ENCODE measurements at regions not wholly inside any gene's neighbourhood (a gene's known extent, or its start where the extent isn't known, plus 50 kb on each side); places are given as distances from the start of the nearest gene placed in this dataset.

DNA sequence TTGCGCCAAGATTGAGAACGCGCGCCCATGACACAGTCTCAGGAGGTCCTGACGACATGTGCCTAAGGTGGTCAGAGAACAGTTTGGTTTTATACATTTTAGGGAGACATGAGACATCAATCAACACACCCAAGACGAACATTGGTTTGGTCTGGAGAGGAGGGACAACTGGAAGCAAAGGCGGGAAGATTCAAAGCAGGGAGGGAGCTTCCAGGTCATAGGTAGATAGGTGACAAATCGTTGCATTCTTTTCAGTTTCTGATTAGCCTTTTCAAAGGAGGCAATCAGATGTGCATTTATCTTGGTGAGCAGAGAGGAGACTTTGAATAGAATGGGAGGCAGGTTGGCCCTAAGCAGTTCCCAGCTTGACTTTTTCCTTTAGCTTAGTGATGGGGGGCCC lies 828.4 kb upstream of the DPPA4 start:
- no peak overlapping the region for H3K27ac ChIP-seq (ENCODE audit: low read depth, low read length)
- peak overlapping the region; percentile 30 for H3K4me3 ChIP-seq (ENCODE audit: low read length)
- no peaks in the 10 kb centered on the region for H3K27me3 ChIP-seq (ENCODE audit: control insufficient read depth, insufficient read depth, low read length, poor library complexity, severe bottlenecking)
- no peaks in the 10 kb centered on the region for H3K36me3 Mint-ChIP-seq (ENCODE audit: low read depth)
- H3K4me1 ChIP-seq (ENCODE audit: control insufficient read depth, insufficient read depth, low read length) = no peaks in the 10 kb centered on the region
- TF ChIP-seq, protein P1, sequence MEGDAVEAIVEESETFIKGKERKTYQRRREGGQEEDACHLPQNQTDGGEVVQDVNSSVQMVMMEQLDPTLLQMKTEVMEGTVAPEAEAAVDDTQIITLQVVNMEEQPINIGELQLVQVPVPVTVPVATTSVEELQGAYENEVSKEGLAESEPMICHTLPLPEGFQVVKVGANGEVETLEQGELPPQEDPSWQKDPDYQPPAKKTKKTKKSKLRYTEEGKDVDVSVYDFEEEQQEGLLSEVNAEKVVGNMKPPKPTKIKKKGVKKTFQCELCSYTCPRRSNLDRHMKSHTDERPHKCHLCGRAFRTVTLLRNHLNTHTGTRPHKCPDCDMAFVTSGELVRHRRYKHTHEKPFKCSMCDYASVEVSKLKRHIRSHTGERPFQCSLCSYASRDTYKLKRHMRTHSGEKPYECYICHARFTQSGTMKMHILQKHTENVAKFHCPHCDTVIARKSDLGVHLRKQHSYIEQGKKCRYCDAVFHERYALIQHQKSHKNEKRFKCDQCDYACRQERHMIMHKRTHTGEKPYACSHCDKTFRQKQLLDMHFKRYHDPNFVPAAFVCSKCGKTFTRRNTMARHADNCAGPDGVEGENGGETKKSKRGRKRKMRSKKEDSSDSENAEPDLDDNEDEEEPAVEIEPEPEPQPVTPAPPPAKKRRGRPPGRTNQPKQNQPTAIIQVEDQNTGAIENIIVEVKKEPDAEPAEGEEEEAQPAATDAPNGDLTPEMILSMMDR (conservative IDR thresholded peaks at IDR 0.05) = no peak
- peak overlapping the region; percentile 90 for H3K27ac Mint-ChIP-seq
- H3K27me3 Mint-ChIP-seq (ENCODE audit: insufficient read depth) = no peaks in the 10 kb centered on the region
- no peaks in the 10 kb centered on the region for H3K9me3 ChIP-seq (ENCODE audit: control insufficient read depth, low read length)
- H3K4me3 Mint-ChIP-seq = peak overlapping the region; percentile 40
- no peaks in the 10 kb centered on the region for H3K36me3 ChIP-seq (ENCODE audit: control insufficient read depth, insufficient read depth, low read length)
- peak; percentile 75 for DNase-seq
- H3K9ac ChIP-seq (ENCODE audit: extremely low read depth, low read length, poor library complexity, severe bottlenecking) = no peak overlapping the region
- 53 to 90% methylated on average over 4 to 7 of the region's 8 CpGs for WGBS, 2 experiments (ENCODE audit: insufficient coverage in 1 of 2, insufficient read length in 1 of 2)
- peaks cover 25% of the 10 kb centered on the region for H3K4me1 Mint-ChIP-seq
- H3K9me3 Mint-ChIP-seq = no peaks in the 10 kb centered on the region

DNA sequence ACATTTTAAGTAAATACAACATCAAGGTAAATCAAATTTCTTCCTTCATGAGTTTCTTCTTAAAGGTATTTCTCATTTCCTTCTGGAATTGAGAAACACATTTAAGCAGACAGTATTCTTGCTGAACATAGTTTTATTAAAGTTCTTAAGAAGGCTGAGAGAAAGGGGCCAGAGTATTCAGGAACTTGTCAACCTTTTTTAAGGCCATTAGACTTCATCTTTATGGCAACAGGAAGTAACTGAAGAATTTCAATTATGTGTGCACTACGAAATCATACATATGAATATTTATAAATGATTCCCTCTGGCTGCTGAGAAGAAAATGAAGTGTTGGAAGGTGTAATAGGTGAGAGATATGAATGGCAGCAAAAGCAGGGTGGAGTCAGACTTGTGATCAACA lies 829.4 kb upstream of the DPPA4 start:
- Mint-ChIP-seq H3K27me3 (ENCODE audit: insufficient read depth) (no peaks in the 10 kb centered on the region), H3K4me1 (peaks cover 25% of the 10 kb centered on the region), H3K36me3 (ENCODE audit: low read depth) (no peaks in the 10 kb centered on the region), H3K4me3 (no peak overlapping the region), H3K27ac (no peak overlapping the region), H3K9me3 (no peaks in the 10 kb centered on the region)
- DNase-seq = no peak
- Histone ChIP-seq H3K27me3 (ENCODE audit: control insufficient read depth, insufficient read depth, low read length, poor library complexity, severe bottlenecking) (no peaks in the 10 kb centered on the region), H3K4me1 (ENCODE audit: control insufficient read depth, insufficient read depth, low read length) (no peaks in the 10 kb centered on the region), H3K27ac (ENCODE audit: low read depth, low read length) (no peak overlapping the region), H3K36me3 (ENCODE audit: control insufficient read depth, insufficient read depth, low read length) (no peaks in the 10 kb centered on the region), H3K9me3 (ENCODE audit: control insufficient read depth, low read length) (no peaks in the 10 kb centered on the region), H3K9ac (ENCODE audit: extremely low read depth, low read length, poor library complexity, severe bottlenecking) (no peak overlapping the region), H3K4me3 (ENCODE audit: low read length) (no peak overlapping the region)
- no CpG with 5 or more reads among the region's 1 CpG for WGBS, 2 experiments (ENCODE audit: insufficient coverage in 1 of 2, insufficient read length in 1 of 2)
- TF ChIP-seq, protein P1 (conservative IDR thresholded peaks at IDR 0.05) = no peak

DNA sequence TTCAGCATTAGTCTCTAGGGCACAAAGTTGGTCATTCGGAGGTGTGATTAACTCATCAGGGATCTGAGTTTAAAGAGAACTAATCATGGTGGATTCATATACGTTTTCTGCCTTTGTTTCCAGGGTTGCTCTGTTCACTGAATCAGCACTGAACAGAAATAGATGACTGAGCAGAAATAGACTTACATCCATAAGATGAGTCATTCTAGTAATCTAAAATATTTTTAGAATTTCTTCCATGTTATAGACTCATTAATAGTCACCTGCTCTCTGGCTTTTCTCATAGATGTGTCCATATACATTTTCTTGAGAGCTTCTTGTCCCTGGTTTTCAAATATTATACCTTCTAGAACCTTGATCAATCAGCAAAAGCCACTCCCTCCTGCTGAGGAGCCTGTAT lies 837.6 kb upstream of the DPPA4 start:
- H3K4me1 ChIP-seq (ENCODE audit: control insufficient read depth, insufficient read depth, low read length) = no peaks in the 10 kb centered on the region
- H3K9me3 ChIP-seq (ENCODE audit: control insufficient read depth, low read length) = no peaks in the 10 kb centered on the region
- Mint-ChIP-seq H3K27me3 (ENCODE audit: insufficient read depth) (no peaks in the 10 kb centered on the region), H3K9me3 (no peaks in the 10 kb centered on the region), H3K27ac (no peak overlapping the region), H3K36me3 (ENCODE audit: low read depth) (no peaks in the 10 kb centered on the region), H3K4me1 (peaks cover 7% of the 10 kb centered on the region), H3K4me3 (no peak overlapping the region)
- H3K9ac ChIP-seq (ENCODE audit: extremely low read depth, low read length, poor library complexity, severe bottlenecking) = no peak overlapping the region
- 86 to 97% methylated on average over 1 to 2 of the region's 2 CpGs for WGBS, 2 experiments (ENCODE audit: insufficient coverage in 1 of 2, insufficient read length in 1 of 2)
- H3K4me3 ChIP-seq (ENCODE audit: low read length) = no peak overlapping the region
- H3K27me3 ChIP-seq (ENCODE audit: control insufficient read depth, insufficient read depth, low read length, poor library complexity, severe bottlenecking) = no peaks in the 10 kb centered on the region
- no peaks in the 10 kb centered on the region for H3K36me3 ChIP-seq (ENCODE audit: control insufficient read depth, insufficient read depth, low read length)
- TF ChIP-seq, protein P1 (conservative IDR thresholded peaks at IDR 0.05) = no peak
- DNase-seq = no peak
- no peak overlapping the region for H3K27ac ChIP-seq (ENCODE audit: low read depth, low read length)

Measured in endodermal cell (in vitro differentiated cells).